IgD-negative memory B cell (primary cell): ENCODE measurements at regions not wholly inside any gene's neighbourhood (a gene's known extent, or its start where the extent isn't known, plus 50 kb on each side); places are given as distances from the start of the nearest gene placed in this dataset.

Source experiments
- H3K27ac Mint-ChIP-seq, 3 donors: one replicate each; pipeline ENCODE4 v1.8.0; 2020 to 2022; ENCODE audit warnings: mild to moderate bottlenecking in 3 of 3, mixed read lengths in 3 of 3, moderate library complexity in 1 of 3
- H3K27me3 Mint-ChIP-seq: one replicate; pipeline ENCODE4 v1.8.0; 2021; ENCODE audit warnings: mixed read lengths
- H3K36me3 Mint-ChIP-seq: one replicate; pipeline ENCODE4 v1.8.0; 2020; ENCODE audit warnings: mild to moderate bottlenecking, mixed read lengths
- H3K4me1 Mint-ChIP-seq, 3 donors: one replicate each; pipeline ENCODE4 v1.8.0; 2020 to 2022; ENCODE audit warnings: mixed read lengths in 3 of 3, mild to moderate bottlenecking in 1 of 3
- H3K4me3 Mint-ChIP-seq, 4 donors: one replicate each; pipeline ENCODE4 v1.8.0; 2020 to 2022; ENCODE audit warnings: mild to moderate bottlenecking in 4 of 4, mixed read lengths in 4 of 4, moderate library complexity in 3 of 4
- H3K9me3 Mint-ChIP-seq, 3 donors: one replicate each; pipeline ENCODE4 v1.8.0; 2020 to 2021; ENCODE audit warnings: mixed read lengths in 3 of 3, mild to moderate bottlenecking in 1 of 3

GRCh38 chr5:4198461-4198860 is 602.8 kb downstream of the IRX1 start:
- H3K27ac Mint-ChIP-seq: no peak overlapping the region
- no peaks in the 10 kb centered on the region for H3K4me1 Mint-ChIP-seq
- H3K36me3 Mint-ChIP-seq: no peaks in the 10 kb centered on the region
- H3K27me3 Mint-ChIP-seq: no peaks in the 10 kb centered on the region
- no peak overlapping the region for H3K4me3 Mint-ChIP-seq
- peaks cover 0 to 11% (median 2%) of the 10 kb centered on the region in 3 donors for H3K9me3 Mint-ChIP-seq

DNA sequence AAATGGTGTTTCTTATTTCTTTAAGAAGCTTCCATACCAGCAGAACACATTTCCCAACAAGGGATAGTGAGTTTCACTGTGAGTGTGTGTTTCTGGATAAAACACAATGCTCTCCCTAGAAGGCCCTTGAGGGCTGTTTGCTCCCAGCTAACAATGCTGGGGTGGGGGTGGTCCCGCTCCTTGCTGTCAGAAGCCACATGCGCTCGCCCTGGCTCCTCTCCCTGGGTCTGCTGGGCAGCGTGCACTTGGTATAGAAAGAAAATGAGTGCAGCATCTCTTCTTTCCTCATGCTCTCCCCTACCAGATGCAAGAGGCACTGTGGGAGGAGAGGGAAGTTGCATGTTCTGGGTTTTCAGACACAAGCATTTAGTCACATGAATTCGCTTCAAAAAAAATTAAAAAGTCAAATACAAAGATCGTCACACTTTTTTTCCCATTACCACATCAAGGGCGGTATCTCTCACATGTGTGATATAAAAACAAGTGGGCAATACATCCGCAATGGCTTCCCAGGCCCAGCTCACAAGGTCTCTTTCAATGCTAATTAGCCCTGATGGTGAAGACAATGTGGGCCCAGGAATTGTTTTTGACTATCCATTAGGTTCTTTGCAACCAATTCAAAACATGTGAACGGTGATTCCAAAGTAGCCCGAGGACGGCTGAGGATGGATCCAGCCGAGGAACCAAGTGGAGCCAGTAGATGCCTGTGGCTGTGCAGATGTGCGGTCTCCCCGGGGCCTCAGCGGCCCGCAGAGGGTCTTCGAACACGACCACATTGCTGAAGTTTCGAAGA is 603.6 kb downstream of the IRX1 start:
- Mint-ChIP-seq H3K4me3 (no peak overlapping the region), H3K4me1 (no peaks in the 10 kb centered on the region), H3K27ac (no peak overlapping the region), H3K36me3 (no peaks in the 10 kb centered on the region), H3K27me3 (no peaks in the 10 kb centered on the region), H3K9me3 (peaks cover 0 to 11% (median 2%) of the 10 kb centered on the region in 3 donors)

- Mint-ChIP-seq H3K9me3 (peaks cover 3 to 7% (median 4%) of the 10 kb centered on the region in 3 donors), H3K27ac (no peak overlapping the region), H3K36me3 (no peaks in the 10 kb centered on the region), H3K4me3 (no peak overlapping the region), H3K27me3 (no peaks in the 10 kb centered on the region), H3K4me1 (no peaks in the 10 kb centered on the region)
Observed at GRCh38 chr5:4203146-4203545, 607.5 kb downstream of the IRX1 start.

- no peaks in the 10 kb centered on the region for H3K27me3 Mint-ChIP-seq
- H3K4me1 Mint-ChIP-seq: no peaks in the 10 kb centered on the region
- no peaks in the 10 kb centered on the region for H3K36me3 Mint-ChIP-seq
- peak overlapping the region in 1 of 4 donors; percentile 37 for H3K4me3 Mint-ChIP-seq
- H3K27ac Mint-ChIP-seq: no peak overlapping the region
- H3K9me3 Mint-ChIP-seq: peaks cover 4 to 10% (median 9%) of the 10 kb centered on the region in 3 donors
Observed at GRCh38 chr5:4204276-4205141, 608.9 kb downstream of the IRX1 start.

DNA sequence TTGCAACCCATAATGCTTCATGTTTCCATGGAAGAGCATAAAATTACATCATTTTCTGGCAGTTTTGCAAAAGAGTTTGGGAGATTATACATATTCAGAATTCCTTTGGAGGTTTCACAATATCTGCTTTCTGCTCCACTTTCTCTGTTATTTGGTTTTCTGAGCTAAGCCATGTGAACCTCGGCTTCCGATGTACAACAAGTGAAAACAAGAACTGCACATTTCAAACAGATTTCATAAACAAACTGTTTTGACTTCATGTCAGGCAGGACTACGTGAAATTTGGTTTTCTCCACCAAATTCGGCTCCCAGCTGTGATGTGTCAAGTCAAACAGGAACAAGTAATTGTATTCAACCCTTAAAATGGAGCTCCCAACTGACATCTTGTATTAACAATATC is 609.8 kb downstream of the IRX1 start:
- no peak overlapping the region for H3K4me3 Mint-ChIP-seq

GRCh38 chr5:4206127-4206526 is 610.5 kb downstream of the IRX1 start:
- H3K27ac Mint-ChIP-seq: no peak overlapping the region
- H3K4me1 Mint-ChIP-seq: no peaks in the 10 kb centered on the region
- peaks cover 7 to 13% (median 7%) of the 10 kb centered on the region in 3 donors for H3K9me3 Mint-ChIP-seq
- H3K36me3 Mint-ChIP-seq: no peaks in the 10 kb centered on the region
- H3K4me3 Mint-ChIP-seq: no peak overlapping the region
- no peaks in the 10 kb centered on the region for H3K27me3 Mint-ChIP-seq

More for the DNA sequence above, 609.8 kb downstream of the IRX1 start:
- no peaks in the 10 kb centered on the region for H3K36me3 Mint-ChIP-seq
- H3K27me3 Mint-ChIP-seq: no peaks in the 10 kb centered on the region
- H3K9me3 Mint-ChIP-seq: peaks cover 7 to 11% (median 9%) of the 10 kb centered on the region in 3 donors
- no peak overlapping the region for H3K27ac Mint-ChIP-seq
- H3K4me1 Mint-ChIP-seq: no peaks in the 10 kb centered on the region

DNA sequence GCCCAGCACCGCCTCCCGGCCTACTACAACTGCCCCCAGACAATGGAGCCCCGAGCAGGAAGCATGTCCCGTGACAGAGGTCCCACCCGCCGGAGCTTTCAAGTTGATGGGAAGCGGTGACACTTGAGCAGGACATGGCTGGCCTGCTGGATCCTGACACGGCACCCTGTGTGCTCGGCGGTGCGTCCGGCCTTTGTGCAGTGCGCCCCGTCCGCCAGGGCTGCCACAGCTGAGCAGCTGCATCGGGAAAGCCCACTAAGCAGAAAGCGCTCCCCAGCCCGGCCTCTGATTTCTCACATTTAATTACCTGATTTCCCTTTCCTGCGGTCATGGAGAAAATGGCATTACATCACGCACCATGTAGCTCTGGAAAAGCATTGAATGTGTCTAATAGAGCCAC is 611.9 kb downstream of the IRX1 start:
- Mint-ChIP-seq H3K4me1 (no peaks in the 10 kb centered on the region), H3K36me3 (no peaks in the 10 kb centered on the region), H3K4me3 (no peak overlapping the region), H3K9me3 (peaks cover 7 to 16% (median 7%) of the 10 kb centered on the region in 3 donors), H3K27ac (no peak overlapping the region), H3K27me3 (no peaks in the 10 kb centered on the region)

DNA sequence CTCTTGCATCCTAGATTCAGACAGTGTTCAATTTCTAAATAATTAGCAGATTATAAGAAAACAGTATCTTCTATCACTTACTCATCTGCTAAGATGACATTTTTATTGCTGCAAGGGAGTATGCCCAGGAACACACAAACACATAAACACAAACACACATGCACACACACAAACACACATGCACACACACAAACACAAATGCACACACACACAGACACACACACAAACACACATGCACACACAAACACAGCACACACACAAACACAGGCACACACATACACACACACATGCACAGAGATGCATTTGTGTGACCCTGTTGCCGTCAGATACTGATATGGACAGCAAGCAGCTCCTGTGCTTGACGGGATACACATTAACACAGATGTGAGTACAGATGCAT is 612.9 kb downstream of the IRX1 start:
- Mint-ChIP-seq H3K4me3 (no peak overlapping the region), H3K9me3 (peaks cover 7 to 19% (median 9%) of the 10 kb centered on the region in 3 donors), H3K27ac (no peak overlapping the region), H3K27me3 (no peaks in the 10 kb centered on the region), H3K36me3 (no peaks in the 10 kb centered on the region), H3K4me1 (no peaks in the 10 kb centered on the region)

- Mint-ChIP-seq H3K4me1 (no peaks in the 10 kb centered on the region), H3K27ac (peak overlapping the region in 1 of 3 donors; percentile 59), H3K27me3 (no peaks in the 10 kb centered on the region), H3K36me3 (peaks cover under 1% of the 10 kb centered on the region), H3K9me3 (peaks cover 7 to 23% (median 9%) of the 10 kb centered on the region in 3 donors), H3K4me3 (no peak overlapping the region)
Observed at GRCh38 chr5:4208996-4209395, 613.4 kb downstream of the IRX1 start.

GRCh38 chr5:4212071-4212739 is 616.6 kb downstream of the IRX1 start:
- peaks cover 3% of the 10 kb centered on the region for H3K36me3 Mint-ChIP-seq
- H3K4me1 Mint-ChIP-seq: no peaks in the 10 kb centered on the region
- H3K27ac Mint-ChIP-seq: no peak overlapping the region
- no peaks in the 10 kb centered on the region for H3K27me3 Mint-ChIP-seq
- peaks cover 6 to 26% (median 7%) of the 10 kb centered on the region in 3 donors for H3K9me3 Mint-ChIP-seq
- peak overlapping the region in 1 of 4 donors; percentile 33 for H3K4me3 Mint-ChIP-seq

- H3K27ac Mint-ChIP-seq: no peak overlapping the region
- no peaks in the 10 kb centered on the region for H3K4me1 Mint-ChIP-seq
- H3K36me3 Mint-ChIP-seq: peaks cover 3% of the 10 kb centered on the region
- peaks cover 5 to 26% (median 6%) of the 10 kb centered on the region in 3 donors for H3K9me3 Mint-ChIP-seq
- H3K27me3 Mint-ChIP-seq: no peaks in the 10 kb centered on the region
- no peak overlapping the region for H3K4me3 Mint-ChIP-seq
Observed at GRCh38 chr5:4212981-4213819, 617.6 kb downstream of the IRX1 start.

- H3K9me3 Mint-ChIP-seq: peaks cover 2 to 17% (median 4%) of the 10 kb centered on the region in 3 donors
- no peaks in the 10 kb centered on the region for H3K4me1 Mint-ChIP-seq
- H3K4me3 Mint-ChIP-seq: no peak overlapping the region
- no peaks in the 10 kb centered on the region for H3K27me3 Mint-ChIP-seq
- peaks cover 3% of the 10 kb centered on the region for H3K36me3 Mint-ChIP-seq
- no peak overlapping the region for H3K27ac Mint-ChIP-seq
Observed at GRCh38 chr5:4215143-4215542, 619.5 kb downstream of the IRX1 start.

DNA sequence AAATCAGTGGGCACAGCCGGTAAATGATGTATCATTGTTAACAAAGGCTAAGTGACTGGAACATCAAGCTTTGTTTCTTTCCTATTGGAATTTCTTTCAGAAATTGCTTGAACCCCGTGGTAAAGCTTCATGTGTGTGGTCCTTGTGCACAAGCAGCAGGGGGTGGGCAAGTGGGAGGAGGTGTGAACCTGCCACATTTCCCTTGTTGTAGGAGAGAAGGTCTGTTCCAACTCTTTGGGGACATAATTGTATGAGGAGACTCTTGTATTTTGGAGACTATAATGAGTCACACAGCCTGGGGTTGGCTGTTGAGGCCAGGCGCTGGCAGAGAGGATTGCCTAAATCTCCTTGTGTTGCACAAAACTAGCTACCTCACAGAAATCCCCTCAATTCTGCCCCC is 620.5 kb downstream of the IRX1 start:
- no peaks in the 10 kb centered on the region for H3K27me3 Mint-ChIP-seq
- H3K27ac Mint-ChIP-seq: no peak overlapping the region
- H3K4me3 Mint-ChIP-seq: no peak overlapping the region
- peaks cover 3 to 17% (median 4%) of the 10 kb centered on the region in 3 donors for H3K9me3 Mint-ChIP-seq
- no peaks in the 10 kb centered on the region for H3K4me1 Mint-ChIP-seq
- H3K36me3 Mint-ChIP-seq: peaks cover 3% of the 10 kb centered on the region

- Mint-ChIP-seq H3K4me1 (no peaks in the 10 kb centered on the region), H3K36me3 (no peaks in the 10 kb centered on the region), H3K27ac (no peak overlapping the region), H3K9me3 (peaks cover 2 to 6% (median 5%) of the 10 kb centered on the region in 3 donors), H3K4me3 (no peak overlapping the region), H3K27me3 (no peaks in the 10 kb centered on the region)
Observed at GRCh38 chr5:4220016-4220415, 624.4 kb downstream of the IRX1 start.
